Endothelial cell of umbilical vein (primary cell): ENCODE measurements at regions not wholly inside any gene's neighbourhood (a gene's known extent, or its start where the extent isn't known, plus 50 kb on each side); places are given as distances from the start of the nearest gene placed in this dataset.

Experiments
- BruUV-seq: library from RNA; stranded (reverse); fragments of 400-500 nt; replicated peaks from 2 replicates; lab custom pipeline; 2021; lab: Mats Ljungman, UMichigan
- CTCF ChIA-PET: fragments of 300-600, 350-600 bp; sonication (Branson Sonifier 250); formaldehyde crosslinking; loops from one replicate; lab custom pipeline; 2021; ENCODE audit warnings: antibody characterized with exemption, inconsistent platforms; lab: Charles Lee
- POLR2A ChIA-PET: fragments of 300-600, 350-600 bp; sonication (Branson Sonifier 250); formaldehyde crosslinking; loops from one replicate; lab custom pipeline; 2021; ENCODE audit warnings: antibody characterized with exemption, inconsistent platforms; lab: Charles Lee
- DNase-seq: peaks from one replicate; pipeline ENCODE4 v3.0.0-alpha.2; 2011; ENCODE audit warnings: low read depth, low spot score
- FAIRE-seq: peaks from 2 replicates; lab custom pipeline; 2011; peaks lifted over from hg19 to GRCh38; lab: Jason Lieb, UNC
- H2AFZ ChIP-seq: 2 replicates; pipeline ENCODE4 v1.6.0; 2012; ENCODE audit warnings: low read depth, low read length, control low read depth, inconsistent platforms
- H3K27ac ChIP-seq: 2 replicates; pipeline ENCODE4 v1.5.1; 2011; ENCODE audit warnings: low read depth, mild to moderate bottlenecking, control low read depth, low read length, moderate library complexity; ENCODE audit not compliant: insufficient read depth
- H3K27me3 ChIP-seq, 2 experiments: 2 replicates each; pipeline versions ENCODE4 v1.6.0 to v1.6.1; 2011; ENCODE audit warnings: low read length in 2 of 2, mixed read lengths in 1 of 2; ENCODE audit not compliant: control insufficient read depth in 2 of 2, insufficient read depth in 2 of 2
- H3K36me3 ChIP-seq, 2 experiments: 2 replicates in 1 of 2; 3 replicates in 1 of 2; pipeline ENCODE4 v1.5.1; 2011; ENCODE audit warnings: low read length in 2 of 2, mild to moderate bottlenecking in 1 of 2, moderate library complexity in 1 of 2; ENCODE audit not compliant: control insufficient read depth in 2 of 2, insufficient read depth in 2 of 2; ENCODE audit errors: extremely low read depth in 1 of 2
- H3K4me1 ChIP-seq: 3 replicates; pipeline ENCODE4 v1.5.1; 2011; ENCODE audit warnings: mild to moderate bottlenecking, low read length; ENCODE audit not compliant: control insufficient read depth, insufficient read depth; ENCODE audit errors: extremely low read depth
- H3K4me2 ChIP-seq: 2 replicates; pipeline ENCODE4 v1.6.1; 2011; ENCODE audit warnings: low read length, control low read depth, mixed read lengths; ENCODE audit not compliant: insufficient read depth
- H3K4me3 ChIP-seq, 3 experiments: fragments of 200-600 bp in 1 of 3; sonication (generic), shearing (Covaris generic) in 1 of 3; replicated peaks in 1 of 3; 2 replicates each; pipeline ENCODE4 v1.5.1; 2011 to 2016; ENCODE audit warnings: control low read depth in 3 of 3, low read length in 3 of 3, mild to moderate bottlenecking in 2 of 3, inconsistent platforms in 1 of 3, low read depth in 1 of 3, moderate library complexity in 1 of 3; ENCODE audit not compliant: insufficient read depth in 1 of 3
- H3K79me2 ChIP-seq: 2 replicates; pipeline ENCODE4 v1.6.0; 2012; ENCODE audit warnings: low read length, inconsistent platforms; ENCODE audit not compliant: control insufficient read depth, insufficient read depth
- H3K9ac ChIP-seq: replicated peaks from 2 replicates; pipeline ENCODE3; 2011; ENCODE audit warnings: low read length, control low read depth; ENCODE audit not compliant: insufficient read depth; ENCODE audit errors: extremely low read depth
- H3K9me1 ChIP-seq: replicated peaks from 3 replicates; pipeline ENCODE4 v1.6.0; 2011; ENCODE audit warnings: mild to moderate bottlenecking, low read length; ENCODE audit not compliant: control insufficient read depth, insufficient read depth; ENCODE audit errors: extremely low read depth
- H3K9me3 ChIP-seq: replicated peaks from 2 replicates; pipeline ENCODE4 v1.5.1; 2012; ENCODE audit warnings: low read length, inconsistent platforms; ENCODE audit not compliant: control insufficient read depth, insufficient read depth
- H4K20me1 ChIP-seq: replicated peaks from 2 replicates; pipeline ENCODE3; 2011; ENCODE audit warnings: mild to moderate bottlenecking, low read length; ENCODE audit not compliant: control insufficient read depth, insufficient read depth; ENCODE audit errors: extremely low read depth
- EZH2 ChIP-seq: IDR thresholded peaks from 2 replicates; pipeline ENCODE4 v1.6.1; 2012; ENCODE audit warnings: borderline replicate concordance, low read depth, mild to moderate bottlenecking, moderate library complexity, low read length, inconsistent platforms; ENCODE audit not compliant: severe bottlenecking
- FOS ChIP-seq: IDR thresholded peaks from 2 replicates; pipeline ENCODE4 v1.6.1; 2011; ENCODE audit warnings: mild to moderate bottlenecking, low read length, moderate library complexity, borderline replicate concordance; ENCODE audit not compliant: insufficient read depth
- GATA2 ChIP-seq: IDR thresholded peaks from 2 replicates; pipeline ENCODE4 v1.7.0; 2011; ENCODE audit warnings: low read depth, mild to moderate bottlenecking, moderate library complexity, mixed read lengths, low read length; ENCODE audit not compliant: insufficient read length, insufficient read depth
- JUN ChIP-seq: IDR thresholded peaks from 2 replicates; pipeline ENCODE4 v1.6.1; 2011; ENCODE audit warnings: borderline replicate concordance, low read depth; ENCODE audit not compliant: insufficient read length, insufficient read depth
- MYC ChIP-seq: IDR thresholded peaks from one replicate; pipeline ENCODE4 v1.6.1; 2011; ENCODE audit warnings: mild to moderate bottlenecking, low read depth, low read length
- POLR2A ChIP-seq: IDR thresholded peaks from 2 replicates; pipeline ENCODE4 v1.6.1; 2012; ENCODE audit warnings: low read depth, mild to moderate bottlenecking, control low read depth, low read length
- POLR2AphosphoS5 ChIP-seq: IDR thresholded peaks from 2 replicates; pipeline ENCODE4 v1.6.1; 2012; ENCODE audit warnings: low read depth, mild to moderate bottlenecking, control low read depth, low read length, moderate library complexity; ENCODE audit not compliant: insufficient read depth
- dilution Hi-C: fragments of 300-500 bp; cut with MboI; formaldehyde crosslinking; loops from one replicate; pipeline ENCODE4 v1.15.0; 2019; ENCODE audit warnings: low sequenced_read_pairs; ENCODE audit not compliant: extremely low pct_ligation_motif_present
- intact Hi-C: fragments of 100-400 bp; cut with micrococcal nuclease; formaldehyde crosslinking; loops from one replicate; pipeline ENCODE4 v1.10.0; 2022
- TF ChIP-seq, protein P1 (sequence below): IDR thresholded peaks from 2 replicates; pipeline ENCODE4 v1.6.1; 2011; ENCODE audit not compliant: insufficient read depth, insufficient read length
- TF ChIP-seq, protein P2 (sequence below), 2 donors: IDR thresholded peaks; 1 replicate in 1 of 2; 2 replicates in 1 of 2; pipeline ENCODE4 v1.5.1; 2011; ENCODE audit warnings: low read length in 2 of 2, mild to moderate bottlenecking in 2 of 2, moderate library complexity in 2 of 2, control low read depth in 1 of 2, inconsistent platforms in 1 of 2, low read depth in 1 of 2; ENCODE audit not compliant: insufficient read depth in 1 of 2; ENCODE audit errors: extremely low read depth in 1 of 2

DNA sequence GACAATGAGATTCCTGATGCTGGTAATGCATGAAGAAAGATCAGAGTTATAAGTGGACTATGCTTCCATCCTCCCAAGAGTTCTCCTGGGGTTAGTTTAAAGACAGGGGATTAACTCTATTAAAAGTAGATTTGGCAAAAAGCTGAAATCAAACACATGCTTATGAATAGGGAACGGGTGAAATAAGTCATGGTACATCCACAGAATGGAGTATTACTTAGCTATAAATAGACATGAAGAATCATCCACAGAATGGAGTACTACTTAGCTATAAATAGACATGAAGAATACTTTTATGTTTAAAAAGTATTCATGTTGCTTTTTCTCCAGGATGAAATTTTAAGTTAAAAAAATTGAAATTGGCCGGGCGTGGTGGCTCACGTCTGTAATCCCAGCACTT, 596.4 kb upstream of the B3GAT1 start:
- POLR2A ChIA-PET, result no interaction called here
- Histone ChIP-seq H3K27ac (no peak overlapping the region), H3K79me2 (no peaks in the 10 kb centered on the region), H3K9me3 (no peaks in the 10 kb centered on the region), H3K9ac (no peak overlapping the region), H2AFZ (no peak overlapping the region), H3K27me3 (no peaks in the 10 kb centered on the region), H3K4me1 (no peaks in the 10 kb centered on the region), H4K20me1 (no peaks in the 10 kb centered on the region), H3K9me1 (no peaks in the 10 kb centered on the region), H3K4me3 (no peak overlapping the region), H3K36me3 (no peaks in the 10 kb centered on the region), H3K4me2 (no peak overlapping the region)
- dilution Hi-C loops (no loop called here), intact Hi-C loops (no loop called here)
- BruUV-seq, result no TSS peak
- no peak for FAIRE-seq
- CTCF ChIA-PET, result no interaction called here
- no peak for DNase-seq
- no peak for TF ChIP-seq MYC
- no peak for TF ChIP-seq GATA2
- no peak for TF ChIP-seq EZH2
- no peak for TF ChIP-seq POLR2AphosphoS5
- TF ChIP-seq, protein P1, sequence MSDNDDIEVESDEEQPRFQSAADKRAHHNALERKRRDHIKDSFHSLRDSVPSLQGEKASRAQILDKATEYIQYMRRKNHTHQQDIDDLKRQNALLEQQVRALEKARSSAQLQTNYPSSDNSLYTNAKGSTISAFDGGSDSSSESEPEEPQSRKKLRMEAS, result no peak

DNA sequence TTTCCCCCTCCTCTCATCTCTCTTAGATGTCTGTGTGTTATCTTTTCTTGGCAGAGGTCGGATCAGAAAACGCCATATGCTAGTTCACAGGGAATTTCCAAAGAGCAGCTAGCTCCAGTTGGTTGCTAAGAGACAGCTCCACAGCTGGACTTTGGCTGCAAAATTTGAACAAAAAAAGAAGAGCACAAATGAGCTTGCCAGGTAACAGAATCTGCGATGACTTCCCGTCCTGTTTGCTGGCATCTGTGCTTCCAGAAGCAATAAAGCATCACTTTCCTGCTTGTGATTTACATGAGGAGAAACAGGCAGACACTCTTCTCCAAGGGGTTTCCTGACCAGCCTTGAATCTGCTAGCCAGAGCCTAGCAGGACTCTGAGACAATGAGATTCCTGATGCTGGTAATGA, 596.0 kb upstream of the B3GAT1 start:
- H3K27me3 ChIP-seq, result no peaks in the 10 kb centered on the region
- H3K4me2 ChIP-seq, result no peak overlapping the region
- FAIRE-seq (no peak), DNase-seq (no peak)
- no peaks in the 10 kb centered on the region for H3K9me3 ChIP-seq
- no peaks in the 10 kb centered on the region for H4K20me1 ChIP-seq
- BruUV-seq, result no TSS peak
- H3K36me3 ChIP-seq, result no peaks in the 10 kb centered on the region
- no peak overlapping the region for H2AFZ ChIP-seq
- no peak overlapping the region for H3K4me3 ChIP-seq
- dilution Hi-C loops, result no loop called here
- TF ChIP-seq EZH2 (no peak), GATA2 (no peak), POLR2A (no peak), FOS (no peak), POLR2AphosphoS5 (no peak), JUN (no peak), MYC (no peak)
- TF ChIP-seq, protein P1, result no peak
- TF ChIP-seq, protein P2, sequence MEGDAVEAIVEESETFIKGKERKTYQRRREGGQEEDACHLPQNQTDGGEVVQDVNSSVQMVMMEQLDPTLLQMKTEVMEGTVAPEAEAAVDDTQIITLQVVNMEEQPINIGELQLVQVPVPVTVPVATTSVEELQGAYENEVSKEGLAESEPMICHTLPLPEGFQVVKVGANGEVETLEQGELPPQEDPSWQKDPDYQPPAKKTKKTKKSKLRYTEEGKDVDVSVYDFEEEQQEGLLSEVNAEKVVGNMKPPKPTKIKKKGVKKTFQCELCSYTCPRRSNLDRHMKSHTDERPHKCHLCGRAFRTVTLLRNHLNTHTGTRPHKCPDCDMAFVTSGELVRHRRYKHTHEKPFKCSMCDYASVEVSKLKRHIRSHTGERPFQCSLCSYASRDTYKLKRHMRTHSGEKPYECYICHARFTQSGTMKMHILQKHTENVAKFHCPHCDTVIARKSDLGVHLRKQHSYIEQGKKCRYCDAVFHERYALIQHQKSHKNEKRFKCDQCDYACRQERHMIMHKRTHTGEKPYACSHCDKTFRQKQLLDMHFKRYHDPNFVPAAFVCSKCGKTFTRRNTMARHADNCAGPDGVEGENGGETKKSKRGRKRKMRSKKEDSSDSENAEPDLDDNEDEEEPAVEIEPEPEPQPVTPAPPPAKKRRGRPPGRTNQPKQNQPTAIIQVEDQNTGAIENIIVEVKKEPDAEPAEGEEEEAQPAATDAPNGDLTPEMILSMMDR (IDR thresholded peaks at IDR 0.05; ENCODE audit: extremely low read depth in 1 of 2, insufficient read depth in 1 of 2, low read depth in 1 of 2, low read length in 2 of 2), result no peak
- ChIA-PET CTCF (no interaction called here), POLR2A (no interaction called here)
- H3K9me1 ChIP-seq, result no peaks in the 10 kb centered on the region
- no peak overlapping the region for H3K27ac ChIP-seq
- no peaks in the 10 kb centered on the region for H3K4me1 ChIP-seq
- H3K9ac ChIP-seq, result no peak overlapping the region
- intact Hi-C loops, result no loop called here
- no peaks in the 10 kb centered on the region for H3K79me2 ChIP-seq
